ENCODE measurements at regions not wholly inside any gene's neighbourhood (a gene's known extent, or its start where the extent isn't known, plus 50 kb on each side); places are given as distances from the start of the nearest gene placed in this dataset.

DNA sequence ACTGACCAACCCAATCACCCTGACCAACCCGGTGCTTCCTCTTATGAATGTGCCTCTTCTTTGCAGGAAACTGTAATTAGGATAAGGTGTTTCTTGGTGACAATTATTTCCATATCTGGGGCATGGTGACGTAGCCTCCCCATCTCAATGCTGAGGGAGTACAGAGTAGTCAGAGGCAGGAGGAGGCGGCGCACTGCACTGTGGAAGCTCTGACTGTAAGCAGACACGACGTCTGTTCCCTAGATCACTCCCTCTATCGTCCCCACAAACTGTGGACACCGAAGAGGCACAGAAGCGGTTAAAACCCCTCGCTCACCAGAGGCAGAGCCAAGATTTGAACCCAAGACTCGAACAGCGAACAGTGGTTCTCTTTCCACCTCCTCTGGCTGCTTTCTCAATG is 231.0 kb upstream of the IGF1R start:
- Histone ChIP-seq H3K27ac (ENCODE audit: insufficient read depth, low read length) (no peak overlapping the region), H3K4me1 (ENCODE audit: control insufficient read depth, extremely low read depth, insufficient read depth, low read length) (no peaks in the 10 kb centered on the region), H3K36me3 (ENCODE audit: control insufficient read depth, insufficient read depth, low read length) (no peaks in the 10 kb centered on the region), H4K20me1 (ENCODE audit: control insufficient read depth, extremely low read depth, insufficient read depth, low read length) (no peaks in the 10 kb centered on the region), H2AFZ (ENCODE audit: low read length) (no peak overlapping the region), H3K9me3 (ENCODE audit: control insufficient read depth, insufficient read depth, low read depth, low read length) (no peaks in the 10 kb centered on the region), H3K4me2 (ENCODE audit: extremely low read depth, insufficient read depth, low read length) (no peak overlapping the region), H3K9ac (ENCODE audit: insufficient read depth, low read length) (no peak overlapping the region), H3K79me2 (ENCODE audit: control insufficient read depth, insufficient read depth, low read length) (no peaks in the 10 kb centered on the region), H3K27me3 (ENCODE audit: control insufficient read depth, insufficient read depth, low read length) (no peaks in the 10 kb centered on the region), H3K4me3 (replicated peaks in 1 of 4; ENCODE audit: control extremely low read depth in 1 of 4, insufficient read depth in 1 of 4, low read depth in 3 of 4, low read length in 4 of 4) (no peak overlapping the region)
- no peak for DNase-seq (ENCODE audit: low read depth in 2 of 2)
- TF ChIP-seq CTCF (conservative IDR thresholded peaks at IDR 0.05 in 1 of 2, IDR thresholded peaks at IDR 0.05 in 1 of 2; ENCODE audit: low read depth in 1 of 2, low read length in 2 of 2) (no peak), EZH2 (IDR thresholded peaks at IDR 0.05; ENCODE audit: low read length, missing control alignments) (no peak)

DNA sequence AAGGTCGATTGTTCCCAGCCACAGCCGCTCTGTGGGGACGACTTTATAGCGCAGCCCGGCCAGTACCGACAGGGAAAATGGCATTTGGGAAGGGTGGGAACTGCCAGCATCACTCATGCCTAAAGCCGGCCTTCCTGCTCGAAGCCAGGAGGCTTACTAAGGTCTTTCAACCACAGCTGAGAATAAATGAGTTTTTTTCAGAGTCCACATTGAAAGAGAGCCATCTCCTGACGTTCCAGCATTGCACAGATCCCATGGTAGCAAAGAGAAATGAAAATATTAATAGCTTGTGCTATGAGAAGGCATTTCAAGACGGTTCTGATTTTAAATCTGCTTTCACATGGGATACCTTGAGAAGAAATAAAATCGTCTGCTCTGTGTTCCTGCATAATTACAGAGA is 230.2 kb upstream of the IGF1R start:
- no peak for DNase-seq (ENCODE audit: low read depth in 2 of 2)
- Histone ChIP-seq H4K20me1 (ENCODE audit: control insufficient read depth, extremely low read depth, insufficient read depth, low read length) (no peaks in the 10 kb centered on the region), H3K27ac (ENCODE audit: insufficient read depth, low read length) (no peak overlapping the region), H3K79me2 (ENCODE audit: control insufficient read depth, insufficient read depth, low read length) (no peaks in the 10 kb centered on the region), H3K27me3 (ENCODE audit: control insufficient read depth, insufficient read depth, low read length) (no peaks in the 10 kb centered on the region), H3K4me3 (replicated peaks in 1 of 4; ENCODE audit: control extremely low read depth in 1 of 4, insufficient read depth in 1 of 4, low read depth in 3 of 4, low read length in 4 of 4) (no peak overlapping the region), H2AFZ (ENCODE audit: low read length) (no peak overlapping the region), H3K9ac (ENCODE audit: insufficient read depth, low read length) (no peak overlapping the region), H3K9me3 (ENCODE audit: control insufficient read depth, insufficient read depth, low read depth, low read length) (no peaks in the 10 kb centered on the region), H3K36me3 (ENCODE audit: control insufficient read depth, insufficient read depth, low read length) (no peaks in the 10 kb centered on the region), H3K4me2 (ENCODE audit: extremely low read depth, insufficient read depth, low read length) (no peak overlapping the region), H3K4me1 (ENCODE audit: control insufficient read depth, extremely low read depth, insufficient read depth, low read length) (no peaks in the 10 kb centered on the region)
- TF ChIP-seq EZH2 (IDR thresholded peaks at IDR 0.05; ENCODE audit: low read length, missing control alignments) (no peak), CTCF (conservative IDR thresholded peaks at IDR 0.05 in 1 of 2, IDR thresholded peaks at IDR 0.05 in 1 of 2; ENCODE audit: low read depth in 1 of 2, low read length in 2 of 2) (no peak)

DNA sequence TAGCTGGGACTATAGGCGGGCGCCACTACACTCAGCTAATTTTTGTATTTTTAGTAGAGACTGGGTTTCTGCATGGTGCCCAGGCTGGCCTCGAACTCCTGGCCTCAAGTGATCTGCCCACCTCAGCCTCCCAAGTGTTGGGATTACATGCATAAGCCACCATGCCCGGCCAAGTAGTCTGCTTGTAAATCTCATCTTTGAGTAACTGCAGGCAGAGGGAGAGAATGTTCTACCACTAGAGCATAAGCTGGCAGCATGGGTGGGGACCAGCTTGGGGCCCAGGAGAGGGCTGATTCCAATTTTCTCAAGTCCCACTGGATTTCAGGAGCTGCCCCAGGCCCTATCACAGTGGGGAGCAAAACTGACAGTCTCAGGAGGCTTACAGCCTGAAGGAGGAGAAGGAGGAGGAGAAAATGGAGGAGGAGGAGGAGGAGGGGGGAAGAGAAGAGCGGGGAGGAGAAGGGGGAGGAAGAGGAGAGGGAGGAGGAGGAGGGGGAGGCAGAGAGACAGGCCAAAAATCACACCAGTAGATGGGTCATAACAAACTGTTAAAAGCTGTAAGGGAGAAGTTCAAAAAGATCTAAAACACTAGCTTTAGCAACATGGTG is 229.1 kb upstream of the IGF1R start:
- H4K20me1 ChIP-seq (ENCODE audit: control insufficient read depth, extremely low read depth, insufficient read depth, low read length) = no peaks in the 10 kb centered on the region
- no peak overlapping the region for H3K9ac ChIP-seq (ENCODE audit: insufficient read depth, low read length)
- TF ChIP-seq CTCF (conservative IDR thresholded peaks at IDR 0.05 in 1 of 2, IDR thresholded peaks at IDR 0.05 in 1 of 2; ENCODE audit: low read depth in 1 of 2, low read length in 2 of 2) (no peak), EZH2 (IDR thresholded peaks at IDR 0.05; ENCODE audit: low read length, missing control alignments) (no peak)
- no peaks in the 10 kb centered on the region for H3K79me2 ChIP-seq (ENCODE audit: control insufficient read depth, insufficient read depth, low read length)
- DNase-seq (ENCODE audit: low read depth in 2 of 2) = no peak
- H3K4me1 ChIP-seq (ENCODE audit: control insufficient read depth, extremely low read depth, insufficient read depth, low read length) = no peaks in the 10 kb centered on the region
- no peak overlapping the region for H3K4me2 ChIP-seq (ENCODE audit: extremely low read depth, insufficient read depth, low read length)
- no peak overlapping the region for H2AFZ ChIP-seq (ENCODE audit: low read length)
- H3K9me3 ChIP-seq (ENCODE audit: control insufficient read depth, insufficient read depth, low read depth, low read length) = no peaks in the 10 kb centered on the region
- H3K36me3 ChIP-seq (ENCODE audit: control insufficient read depth, insufficient read depth, low read length) = no peaks in the 10 kb centered on the region
- no peaks in the 10 kb centered on the region for H3K27me3 ChIP-seq (ENCODE audit: control insufficient read depth, insufficient read depth, low read length)
- no peak overlapping the region for H3K4me3 ChIP-seq (replicated peaks in 1 of 4; ENCODE audit: control extremely low read depth in 1 of 4, insufficient read depth in 1 of 4, low read depth in 3 of 4, low read length in 4 of 4)
- H3K27ac ChIP-seq (ENCODE audit: insufficient read depth, low read length) = no peak overlapping the region
